Astrocyte (in vitro differentiated cells and primary cell): ENCODE measurements at regions not wholly inside any gene's neighbourhood (a gene's known extent, or its start where the extent isn't known, plus 50 kb on each side); places are given as distances from the start of the nearest gene placed in this dataset.

Source experiments
- CTCF ChIP-seq: IDR thresholded peaks from 2 replicates; pipeline ENCODE4 v1.5.1; 2011; ENCODE audit warnings: low read depth, mild to moderate bottlenecking, inconsistent platforms, low read length, moderate library complexity; ENCODE audit not compliant: insufficient read depth
- EZH2 ChIP-seq: IDR thresholded peaks from 2 replicates; pipeline ENCODE4 v1.6.1; 2012; ENCODE audit warnings: mild to moderate bottlenecking, low read length, inconsistent platforms; ENCODE audit not compliant: insufficient read depth

DNA sequence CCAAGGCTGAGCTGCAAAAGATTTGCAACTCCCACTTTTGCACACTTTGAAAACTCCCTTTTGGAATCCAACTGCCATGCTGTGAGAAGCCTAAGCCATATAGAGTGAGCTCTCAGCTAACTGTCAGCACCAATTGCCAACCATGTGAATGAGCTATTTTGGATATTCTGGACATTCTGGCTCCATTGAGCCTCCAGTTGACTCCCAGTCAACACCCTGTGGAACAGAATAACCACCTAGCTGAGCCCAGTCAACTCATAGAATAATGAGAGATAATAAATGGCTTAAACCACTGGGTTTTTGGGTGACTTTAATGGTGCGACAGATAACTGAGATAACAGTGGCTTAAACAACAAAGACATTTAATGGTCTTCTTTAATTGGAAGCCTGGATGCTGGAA lies 210.1 kb downstream of the SUDS3 start:
- TF ChIP-seq EZH2 (no peak), CTCF (no peak)
